Astrocyte of the cerebellum (primary cell): ENCODE measurements at regions not wholly inside any gene's neighbourhood (a gene's known extent, or its start where the extent isn't known, plus 50 kb on each side); places are given as distances from the start of the nearest gene placed in this dataset.
"Not testable (repeated sequence)": the region's sequence is repeated elsewhere in the genome, so short reads cannot be mapped to it uniquely, and the experiment has no call there.

Source experiments
- DNase-seq: peaks from one replicate; pipeline ENCODE4 v3.0.0-alpha.2; 2011; ENCODE audit warnings: low read depth
- H3K4me3 ChIP-seq: 2 replicates; pipeline ENCODE4 v1.5.1; 2011; ENCODE audit warnings: mild to moderate bottlenecking, low read depth, low read length, moderate library complexity
- in situ Hi-C: cut with HindIII; loops from 2 replicates; pipeline ENCODE4 v1.10.0; 2017; ENCODE audit warnings: low sequenced_read_pairs
- TF ChIP-seq, protein P1 (sequence below): IDR thresholded peaks from 2 replicates; pipeline ENCODE4 v1.5.1; 2012; ENCODE audit warnings: low read length, low read depth, moderate library complexity, mild to moderate bottlenecking; ENCODE audit errors: missing control alignments

DNA sequence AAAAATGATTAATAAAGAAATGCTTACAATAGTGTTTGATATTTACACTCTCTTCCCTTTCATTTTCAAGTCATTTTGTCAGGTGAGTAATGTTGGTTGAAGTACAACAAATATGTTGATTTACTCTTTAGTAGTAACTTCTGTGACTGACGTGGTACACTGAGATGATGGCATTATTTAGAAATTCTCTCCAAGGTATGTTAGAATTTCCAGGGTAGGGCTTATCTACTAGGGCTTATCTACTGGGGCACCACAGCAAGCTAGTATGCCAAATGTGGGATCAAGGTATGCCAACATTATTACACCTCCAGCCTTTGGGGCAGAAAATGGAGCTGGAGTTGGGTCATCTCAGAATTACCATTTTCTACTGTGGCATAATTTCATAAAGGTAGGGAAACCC lies 157.4 kb upstream of the AGTR1 start:
- in situ Hi-C loops, result no loop called here
- H3K4me3 ChIP-seq, result no peak overlapping the region
- no peak for DNase-seq
- TF ChIP-seq, protein P1, sequence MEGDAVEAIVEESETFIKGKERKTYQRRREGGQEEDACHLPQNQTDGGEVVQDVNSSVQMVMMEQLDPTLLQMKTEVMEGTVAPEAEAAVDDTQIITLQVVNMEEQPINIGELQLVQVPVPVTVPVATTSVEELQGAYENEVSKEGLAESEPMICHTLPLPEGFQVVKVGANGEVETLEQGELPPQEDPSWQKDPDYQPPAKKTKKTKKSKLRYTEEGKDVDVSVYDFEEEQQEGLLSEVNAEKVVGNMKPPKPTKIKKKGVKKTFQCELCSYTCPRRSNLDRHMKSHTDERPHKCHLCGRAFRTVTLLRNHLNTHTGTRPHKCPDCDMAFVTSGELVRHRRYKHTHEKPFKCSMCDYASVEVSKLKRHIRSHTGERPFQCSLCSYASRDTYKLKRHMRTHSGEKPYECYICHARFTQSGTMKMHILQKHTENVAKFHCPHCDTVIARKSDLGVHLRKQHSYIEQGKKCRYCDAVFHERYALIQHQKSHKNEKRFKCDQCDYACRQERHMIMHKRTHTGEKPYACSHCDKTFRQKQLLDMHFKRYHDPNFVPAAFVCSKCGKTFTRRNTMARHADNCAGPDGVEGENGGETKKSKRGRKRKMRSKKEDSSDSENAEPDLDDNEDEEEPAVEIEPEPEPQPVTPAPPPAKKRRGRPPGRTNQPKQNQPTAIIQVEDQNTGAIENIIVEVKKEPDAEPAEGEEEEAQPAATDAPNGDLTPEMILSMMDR, result no peak

GRCh38 chr3:148540851-148541250 lies 156.9 kb upstream of the AGTR1 start:
- no peak overlapping the region for H3K4me3 ChIP-seq
- no peak for DNase-seq
- TF ChIP-seq, protein P1, result no peak
- in situ Hi-C loops, result no loop called here

DNA sequence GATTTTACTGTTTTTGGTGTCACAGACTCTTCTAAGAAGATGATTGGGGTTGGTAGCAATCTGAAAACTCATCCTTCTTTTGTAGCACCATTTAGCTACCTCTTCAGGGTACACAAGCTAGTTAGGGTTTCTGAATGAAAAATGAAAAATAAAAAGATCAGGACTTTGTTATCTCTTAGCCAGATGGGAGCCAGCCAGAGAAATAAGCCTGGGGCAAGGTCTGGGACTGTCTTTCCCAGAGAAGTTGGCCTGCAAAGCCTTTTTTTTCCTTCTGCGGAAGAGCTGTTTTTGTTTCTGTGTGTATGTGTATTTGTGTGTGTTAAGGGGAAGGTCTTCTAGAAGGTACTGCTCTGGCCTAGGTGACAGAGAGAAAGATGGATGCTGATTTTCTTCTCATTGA lies 150.7 kb upstream of the AGTR1 start:
- DNase-seq, result no peak
- in situ Hi-C loops, result no loop called here
- TF ChIP-seq, protein P1, result no peak
- H3K4me3 ChIP-seq, result no peak overlapping the region

DNA sequence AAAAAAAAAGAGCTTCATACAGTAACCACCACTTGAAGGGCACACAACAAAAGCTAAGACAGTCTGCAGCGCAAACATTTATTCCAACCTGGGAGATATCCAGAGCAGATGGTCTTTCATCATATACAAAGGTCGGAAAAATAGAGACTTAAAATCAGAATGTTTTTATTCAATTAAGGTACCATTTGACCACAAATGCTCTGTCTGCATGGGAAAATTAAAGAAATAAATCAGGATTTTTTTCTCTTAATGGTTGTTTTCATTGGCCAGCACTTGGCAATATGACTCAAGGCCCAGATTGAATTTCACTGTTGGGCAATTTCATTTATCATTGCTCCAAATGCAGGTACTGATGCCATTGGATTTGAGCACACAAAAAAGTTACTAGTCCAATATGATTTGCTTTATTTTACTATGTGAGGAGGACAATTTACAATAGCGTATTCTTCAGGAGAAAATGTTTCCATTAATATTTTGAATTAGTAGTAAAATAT lies 145.9 kb upstream of the AGTR1 start:
- DNase-seq, result no peak

GRCh38 chr3:148554367-148554766 lies 143.3 kb upstream of the AGTR1 start:
- DNase-seq, result no peak
- TF ChIP-seq, protein P1, result no peak
- in situ Hi-C loops, result no loop called here
- no peak overlapping the region for H3K4me3 ChIP-seq

More for the DNA sequence above, 145.9 kb upstream of the AGTR1 start:
- in situ Hi-C loops, result no loop called here
- TF ChIP-seq, protein P1, result no peak
- H3K4me3 ChIP-seq, result no peak overlapping the region

GRCh38 chr3:148556664-148557063 lies 141.0 kb upstream of the AGTR1 start:
- TF ChIP-seq, protein P1, result no peak
- H3K4me3 ChIP-seq, result no peak overlapping the region
- in situ Hi-C loops, result no loop called here
- DNase-seq, result no peak

DNA sequence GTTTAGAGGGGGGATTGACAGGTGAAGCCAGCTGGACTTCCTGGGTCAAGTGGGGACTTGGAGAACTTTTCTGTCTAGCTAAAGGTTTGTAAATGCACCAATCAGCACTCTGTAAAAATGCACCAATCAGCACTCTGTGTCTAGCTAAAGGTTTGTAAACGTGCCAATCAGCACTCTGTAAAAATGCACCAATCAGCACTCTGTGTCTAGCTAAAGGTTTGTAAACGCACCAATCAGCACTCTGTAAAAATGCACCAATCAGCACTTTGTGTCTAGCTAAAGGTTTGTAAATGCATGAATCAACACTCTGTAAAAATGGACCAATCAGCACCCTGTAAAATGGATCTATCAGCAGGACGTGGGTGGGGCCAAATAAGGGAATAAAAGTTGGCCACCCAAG lies 120.1 kb upstream of the AGTR1 start:
- DNase-seq, H3K4me3 ChIP-seq, in situ Hi-C loops: not testable (repeated sequence)
